Activated T-cell treated with anti-CD3 and anti-CD28 coated beads, Interleukin-2, amount 50 U/mL, for 24 hours (primary cell): ENCODE measurements at regions not wholly inside any gene's neighbourhood (a gene's known extent, or its start where the extent isn't known, plus 50 kb on each side); places are given as distances from the start of the nearest gene placed in this dataset.
"Not testable (repeated sequence)": the region's sequence is repeated elsewhere in the genome, so short reads cannot be mapped to it uniquely, and the experiment has no call there.

ENCODE experiments used
- DNase-seq: peaks from one replicate; pipeline ENCODE4 v3.0.0-alpha.2; 2020
- H3K27ac Mint-ChIP-seq: 2 replicates; pipeline ENCODE4 v1.8.0; 2020; ENCODE audit warnings: mild to moderate bottlenecking, mixed read lengths
- H3K27me3 Mint-ChIP-seq: 2 replicates; pipeline ENCODE4 v1.8.0; 2020; ENCODE audit warnings: mixed read lengths
- H3K36me3 Mint-ChIP-seq: 2 replicates; pipeline ENCODE4 v1.8.0; 2020; ENCODE audit warnings: low read depth, mixed read lengths
- H3K4me1 Mint-ChIP-seq: 2 replicates; pipeline ENCODE4 v1.8.0; 2020; ENCODE audit warnings: low read depth, mixed read lengths
- H3K4me3 Mint-ChIP-seq: 2 replicates; pipeline ENCODE4 v1.8.0; 2020; ENCODE audit warnings: mild to moderate bottlenecking, moderate library complexity, mixed read lengths
- H3K9me3 Mint-ChIP-seq: 2 replicates; pipeline ENCODE4 v1.8.0; 2020; ENCODE audit warnings: mixed read lengths

GRCh38 chr5:5751987-5752386 lies 329.5 kb downstream of the ICE1 start:
- DNase-seq = no peak
- Mint-ChIP-seq H3K4me3 (no peak overlapping the region), H3K27me3 (peaks cover 7% of the 10 kb centered on the region), H3K9me3 (peaks cover 2% of the 10 kb centered on the region), H3K4me1 (no peaks in the 10 kb centered on the region), H3K27ac (no peak overlapping the region), H3K36me3 (no peaks in the 10 kb centered on the region)

GRCh38 chr5:5751498-5751897 lies 329.0 kb downstream of the ICE1 start:
- no peak for DNase-seq
- Mint-ChIP-seq H3K4me3 (no peak overlapping the region), H3K4me1 (no peaks in the 10 kb centered on the region), H3K27me3 (peaks cover 7% of the 10 kb centered on the region), H3K36me3 (no peaks in the 10 kb centered on the region), H3K27ac (no peak overlapping the region), H3K9me3 (peaks cover 5% of the 10 kb centered on the region)

- Mint-ChIP-seq H3K4me1 (no peaks in the 10 kb centered on the region), H3K36me3 (no peaks in the 10 kb centered on the region), H3K4me3 (no peak overlapping the region), H3K27ac (no peak overlapping the region), H3K9me3 (peaks cover 25% of the 10 kb centered on the region), H3K27me3 (peaks cover 4% of the 10 kb centered on the region)
- no peak for DNase-seq
Measured at GRCh38 chr5:5741418-5741817, 318.9 kb downstream of the ICE1 start.

- Mint-ChIP-seq H3K4me3 (no peak overlapping the region), H3K27me3 (peaks cover 10% of the 10 kb centered on the region), H3K9me3 (peaks cover 10% of the 10 kb centered on the region), H3K36me3 (no peaks in the 10 kb centered on the region), H3K27ac (no peak overlapping the region), H3K4me1 (no peaks in the 10 kb centered on the region)
- DNase-seq = no peak
Measured at GRCh38 chr5:5739490-5739945, 317.0 kb downstream of the ICE1 start.

DNA sequence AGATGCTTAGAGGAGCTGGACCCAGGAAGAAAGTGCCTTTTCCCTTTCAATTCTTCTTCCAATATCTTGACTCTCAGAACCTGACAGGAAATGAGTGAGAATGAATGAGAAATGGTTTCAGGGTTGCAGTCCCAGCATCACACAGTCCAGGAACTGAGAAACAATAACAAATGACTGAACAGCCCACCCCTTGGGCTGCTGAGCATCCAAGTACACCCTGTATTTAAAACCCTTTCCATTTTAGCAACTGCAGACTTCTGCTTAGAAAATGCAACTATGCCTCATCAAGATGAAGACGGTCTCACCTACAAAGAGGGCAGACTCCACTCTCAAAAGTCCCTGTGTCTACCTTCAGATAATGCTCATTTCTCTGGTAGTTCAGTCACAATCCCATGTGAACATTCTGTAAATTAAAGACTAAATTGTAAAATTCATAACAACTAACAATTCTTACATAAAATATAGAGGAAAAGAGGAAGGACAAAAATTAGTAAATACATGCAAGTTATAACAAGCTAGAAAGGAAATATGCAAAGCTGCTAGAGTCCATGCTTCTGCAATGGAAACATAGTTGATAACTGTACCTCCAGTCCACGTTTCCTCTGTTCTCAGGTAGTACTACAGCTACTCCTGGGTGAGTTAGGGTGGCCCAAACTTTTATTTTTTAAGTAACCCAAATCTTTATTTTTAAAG lies 316.5 kb downstream of the ICE1 start:
- H3K4me3 Mint-ChIP-seq = no peak overlapping the region
- peaks cover 7% of the 10 kb centered on the region for H3K9me3 Mint-ChIP-seq
- no peaks in the 10 kb centered on the region for H3K36me3 Mint-ChIP-seq
- no peaks in the 10 kb centered on the region for H3K4me1 Mint-ChIP-seq
- no peak overlapping the region for H3K27ac Mint-ChIP-seq
- peaks cover 10% of the 10 kb centered on the region for H3K27me3 Mint-ChIP-seq
- no peak for DNase-seq

DNA sequence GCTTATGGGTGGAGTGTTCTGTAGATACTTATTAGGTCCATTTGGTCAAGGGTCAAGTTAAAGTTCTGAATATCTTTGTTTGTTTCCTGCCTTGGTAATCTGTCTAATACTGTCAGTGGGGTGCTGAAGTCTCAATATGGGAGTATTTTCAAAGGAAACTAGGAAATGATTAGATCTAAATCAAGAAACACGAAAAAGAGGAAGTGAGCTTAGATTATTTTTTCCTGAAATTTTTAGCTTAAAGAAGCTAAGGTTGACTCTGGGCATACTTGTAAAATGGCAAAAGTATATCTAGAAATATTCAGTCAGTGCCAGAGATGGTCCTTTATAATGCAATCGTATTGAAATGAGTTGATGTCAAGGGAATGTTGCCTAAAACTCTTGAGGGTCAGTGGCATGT lies 313.5 kb downstream of the ICE1 start:
- no peak overlapping the region for H3K27ac Mint-ChIP-seq
- no peaks in the 10 kb centered on the region for H3K4me1 Mint-ChIP-seq
- H3K36me3 Mint-ChIP-seq = no peaks in the 10 kb centered on the region
- H3K4me3 Mint-ChIP-seq = no peak overlapping the region
- peaks cover 10% of the 10 kb centered on the region for H3K27me3 Mint-ChIP-seq
- no peaks in the 10 kb centered on the region for H3K9me3 Mint-ChIP-seq
- DNase-seq = no peak

DNA sequence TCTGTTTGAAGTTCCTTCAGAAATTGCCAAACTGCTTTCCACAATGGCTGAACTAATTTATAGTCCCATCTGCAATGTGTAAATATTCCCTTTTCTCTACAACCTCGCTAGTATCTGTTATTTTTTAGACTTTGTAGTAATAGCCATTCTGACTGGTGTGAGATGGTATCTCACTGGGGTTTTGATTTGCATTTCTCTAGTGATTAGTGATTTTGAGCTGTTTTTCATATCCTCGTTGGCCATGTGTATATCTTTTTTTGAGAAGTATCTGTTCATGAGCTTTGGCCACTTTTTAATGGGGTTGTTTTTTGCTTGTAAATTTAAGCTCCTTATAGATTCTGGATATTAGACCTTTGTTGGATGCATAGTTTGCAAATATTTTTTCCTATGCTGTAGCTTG lies 310.6 kb downstream of the ICE1 start:
- H3K27me3 Mint-ChIP-seq, H3K4me3 Mint-ChIP-seq, H3K4me1 Mint-ChIP-seq, DNase-seq, H3K9me3 Mint-ChIP-seq, H3K36me3 Mint-ChIP-seq, H3K27ac Mint-ChIP-seq: not testable (repeated sequence)

- no peak overlapping the region for H3K4me3 Mint-ChIP-seq
- no peaks in the 10 kb centered on the region for H3K9me3 Mint-ChIP-seq
- H3K36me3 Mint-ChIP-seq = no peaks in the 10 kb centered on the region
- no peak for DNase-seq
- H3K27me3 Mint-ChIP-seq = no peaks in the 10 kb centered on the region
- no peaks in the 10 kb centered on the region for H3K4me1 Mint-ChIP-seq
- H3K27ac Mint-ChIP-seq = no peak overlapping the region
Measured at GRCh38 chr5:5726401-5726800, 303.9 kb downstream of the ICE1 start.

GRCh38 chr5:5721881-5722280 lies 299.4 kb downstream of the ICE1 start:
- Mint-ChIP-seq H3K36me3 (no peaks in the 10 kb centered on the region), H3K9me3 (no peaks in the 10 kb centered on the region), H3K4me3 (no peak overlapping the region), H3K27ac (no peak overlapping the region), H3K27me3 (no peaks in the 10 kb centered on the region), H3K4me1 (no peaks in the 10 kb centered on the region)
- no peak for DNase-seq

- Mint-ChIP-seq H3K27me3 (peaks cover 3% of the 10 kb centered on the region), H3K4me1 (no peaks in the 10 kb centered on the region), H3K9me3 (peaks cover 4% of the 10 kb centered on the region), H3K36me3 (no peaks in the 10 kb centered on the region), H3K27ac (no peak overlapping the region), H3K4me3 (no peak overlapping the region)
- no peak for DNase-seq
Measured at GRCh38 chr5:5719292-5719691, 296.8 kb downstream of the ICE1 start.

DNA sequence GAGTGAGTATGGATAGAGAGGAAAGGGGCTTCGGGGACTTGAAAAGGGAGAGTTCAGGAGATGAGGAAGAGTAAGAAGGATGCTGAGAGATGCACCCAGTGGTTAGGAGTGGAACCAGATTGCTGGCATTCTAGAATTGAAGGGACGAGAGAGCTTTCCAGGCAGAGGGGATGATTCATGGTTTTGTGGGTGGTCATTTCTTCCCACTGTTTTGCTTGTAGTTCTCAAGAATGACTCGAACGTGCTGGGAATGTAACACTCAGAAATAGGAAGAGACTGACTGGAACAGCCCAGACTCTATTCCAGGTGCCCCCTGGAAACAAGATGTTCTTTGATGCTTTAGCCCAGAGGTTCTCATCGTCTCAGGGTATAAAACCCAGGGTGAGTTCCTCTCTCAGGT lies 294.2 kb downstream of the ICE1 start:
- Mint-ChIP-seq H3K27ac (no peak overlapping the region), H3K4me1 (no peaks in the 10 kb centered on the region), H3K9me3 (peaks cover 6% of the 10 kb centered on the region), H3K4me3 (no peak overlapping the region), H3K36me3 (no peaks in the 10 kb centered on the region), H3K27me3 (peaks cover 3% of the 10 kb centered on the region)
- DNase-seq = no peak

- no peak overlapping the region for H3K4me3 Mint-ChIP-seq
- no peaks in the 10 kb centered on the region for H3K4me1 Mint-ChIP-seq
- H3K27ac Mint-ChIP-seq = no peak overlapping the region
- no peaks in the 10 kb centered on the region for H3K36me3 Mint-ChIP-seq
- DNase-seq = no peak
- peaks cover 6% of the 10 kb centered on the region for H3K9me3 Mint-ChIP-seq
- H3K27me3 Mint-ChIP-seq = peaks cover 4% of the 10 kb centered on the region
Measured at GRCh38 chr5:5711592-5711991, 289.1 kb downstream of the ICE1 start.

DNA sequence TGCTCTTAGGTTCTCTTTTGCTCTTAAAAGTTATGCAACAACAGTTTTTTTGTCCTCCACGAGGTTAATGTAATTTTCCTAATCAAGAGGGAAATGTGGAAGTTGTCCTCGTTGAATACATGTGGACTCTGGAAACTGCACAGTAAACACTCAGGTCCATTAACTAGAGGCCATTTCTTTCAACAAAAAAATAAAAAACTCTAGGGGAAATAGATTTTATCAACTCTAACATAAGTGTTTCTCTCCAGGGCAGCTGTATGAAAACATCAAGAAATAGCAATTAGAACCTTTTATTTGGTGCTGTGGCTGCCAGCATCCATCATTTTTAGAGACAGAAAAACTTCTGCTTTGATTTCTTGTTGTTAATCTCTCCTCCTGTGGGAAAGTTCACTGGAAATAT lies 288.6 kb downstream of the ICE1 start:
- peaks cover 6% of the 10 kb centered on the region for H3K9me3 Mint-ChIP-seq
- H3K36me3 Mint-ChIP-seq = no peaks in the 10 kb centered on the region
- no peak for DNase-seq
- no peaks in the 10 kb centered on the region for H3K4me1 Mint-ChIP-seq
- no peak overlapping the region for H3K27ac Mint-ChIP-seq
- H3K27me3 Mint-ChIP-seq = peaks cover 5% of the 10 kb centered on the region
- H3K4me3 Mint-ChIP-seq = no peak overlapping the region

GRCh38 chr5:5710471-5710870 lies 288.0 kb downstream of the ICE1 start:
- Mint-ChIP-seq H3K27ac (no peak overlapping the region), H3K9me3 (peaks cover 6% of the 10 kb centered on the region), H3K36me3 (no peaks in the 10 kb centered on the region), H3K27me3 (peaks cover 6% of the 10 kb centered on the region), H3K4me1 (no peaks in the 10 kb centered on the region), H3K4me3 (no peak overlapping the region)
- DNase-seq = no peak

DNA sequence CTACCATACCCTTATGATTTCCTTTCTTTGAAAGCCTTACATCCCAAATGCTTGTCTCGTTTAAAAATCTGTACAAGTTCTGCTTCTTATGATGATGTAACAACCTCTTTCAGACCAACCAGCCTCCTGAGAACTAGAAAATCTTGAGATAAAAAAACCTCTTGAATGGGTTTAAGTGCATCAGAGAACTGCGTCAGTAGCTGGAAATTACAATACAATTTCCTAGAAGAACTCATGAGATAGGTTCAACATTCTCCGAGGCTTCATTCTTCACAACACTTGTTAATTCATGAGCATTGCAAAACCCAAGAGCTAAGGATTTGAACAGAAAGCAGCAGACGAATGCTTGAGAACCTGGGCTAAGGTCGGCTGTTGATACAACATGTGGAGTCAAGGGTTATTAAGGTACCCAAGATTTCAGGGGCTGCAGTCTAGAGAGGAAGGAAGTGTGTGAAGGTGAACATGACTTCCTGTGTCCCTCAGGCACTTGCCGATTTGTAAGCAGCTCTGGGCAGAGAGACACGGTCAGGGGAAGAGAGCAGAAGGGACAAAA lies 286.0 kb downstream of the ICE1 start:
- H3K27me3 Mint-ChIP-seq = peaks cover 7% of the 10 kb centered on the region
- no peaks in the 10 kb centered on the region for H3K36me3 Mint-ChIP-seq
- no peaks in the 10 kb centered on the region for H3K4me1 Mint-ChIP-seq
- peaks cover 2% of the 10 kb centered on the region for H3K9me3 Mint-ChIP-seq
- no peak overlapping the region for H3K4me3 Mint-ChIP-seq
- DNase-seq = no peak
- H3K27ac Mint-ChIP-seq = no peak overlapping the region

DNA sequence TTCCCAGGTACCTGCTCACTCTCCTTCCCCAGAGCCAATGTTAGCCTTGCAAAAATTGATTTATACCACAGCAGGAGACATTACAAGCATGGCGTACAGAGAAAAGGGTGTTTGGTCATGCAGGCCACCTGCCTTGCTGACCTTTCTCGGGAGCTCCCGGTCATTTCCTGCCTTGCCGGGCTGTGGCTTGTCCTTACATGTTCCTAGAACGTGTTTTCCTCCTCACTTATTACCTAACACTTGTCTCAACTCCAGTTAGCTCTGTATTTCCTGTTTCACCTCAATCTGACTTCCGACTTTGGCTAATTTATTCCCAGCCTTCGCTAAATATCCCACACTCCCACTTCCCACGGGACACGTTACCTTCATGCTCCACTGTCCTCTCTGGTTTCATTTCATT lies 282.5 kb downstream of the ICE1 start:
- no peak for DNase-seq
- H3K36me3 Mint-ChIP-seq = no peaks in the 10 kb centered on the region
- H3K27ac Mint-ChIP-seq = no peak overlapping the region
- peaks cover 12% of the 10 kb centered on the region for H3K27me3 Mint-ChIP-seq
- no peak overlapping the region for H3K4me3 Mint-ChIP-seq
- H3K4me1 Mint-ChIP-seq = no peaks in the 10 kb centered on the region
- H3K9me3 Mint-ChIP-seq = no peaks in the 10 kb centered on the region
